Body of pancreas (tissue), 4 donors: ENCODE measurements at regions not wholly inside any gene's neighbourhood (a gene's known extent, or its start where the extent isn't known, plus 50 kb on each side); places are given as distances from the start of the nearest gene placed in this dataset.

Experiments used
- ATAC-seq: fragments of 150-250 bp; one replicate; pipeline ENCODE4 v1.9.1; 2016
- DNase-seq, 4 donors: peaks; one replicate each; pipeline ENCODE4 v3.0.0-alpha.2; 2019
- H3K27ac ChIP-seq, 4 donors: fragments of 200-600 bp; sonication (generic); 1 replicate in 3 of 4; 2 replicates in 1 of 4; pipeline versions ENCODE4 v1.5.1 to v1.6.1; 2016 to 2019; ENCODE audit warnings: mild to moderate bottlenecking in 1 of 4, mixed read lengths in 1 of 4, moderate library complexity in 1 of 4
- H3K27me3 ChIP-seq, 2 donors: fragments of 200-600 bp; sonication (generic); one replicate each; pipeline ENCODE4 v1.6.0; 2016; ENCODE audit warnings: mild to moderate bottlenecking in 1 of 2
- H3K36me3 ChIP-seq, 2 donors: fragments of 200-600 bp; sonication (generic); replicated peaks in 1 of 2; 2 replicates each; pipeline ENCODE4 v1.5.1; 2016; ENCODE audit warnings: low read depth in 2 of 2; ENCODE audit not compliant: insufficient read depth in 1 of 2
- H3K4me1 ChIP-seq: fragments of 200-600 bp; sonication (generic); one replicate; pipeline ENCODE4 v1.6.0; 2016
- H3K4me3 ChIP-seq, 2 donors: fragments of 200-600 bp; sonication (generic); 1 replicate in 1 of 2; 2 replicates in 1 of 2; pipeline ENCODE4 v1.5.1; 2016 to 2019
- H3K9me3 ChIP-seq, 3 donors: fragments of 200-600 bp; sonication (generic); 1 replicate in 2 of 3; 2 replicates in 1 of 3; pipeline ENCODE4 v1.5.1; 2016
- POLR2A ChIP-seq, 3 donors: fragments of 450-650 bp; IDR thresholded peaks; one replicate each; pipeline ENCODE4 v1.6.1; 2016; ENCODE audit warnings: antibody characterized with exemption in 3 of 3, mild to moderate bottlenecking in 2 of 3
- WGBS, 2 donors: methylation state at CpG; one replicate each; pipeline ENCODE4 v1.1.5; 2017; 5-methylcytosine and 5-hydroxymethylcytosine counted together
- intact Hi-C: fragments of 100-400 bp; cut with DNase I; formaldehyde crosslinking; loops from one replicate; pipeline ENCODE4 v1.15.1; 2023
- TF ChIP-seq, protein P1 (sequence below), 7 experiments: fragments of 450-650 bp in 4 of 7; fragments of 200-600 bp in 3 of 7; sonication (generic) in 3 of 7; IDR thresholded peaks; one replicate each; pipeline ENCODE4 v1.5.1; 2016 to 2019; ENCODE audit warnings: antibody characterized with exemption in 7 of 7

DNA sequence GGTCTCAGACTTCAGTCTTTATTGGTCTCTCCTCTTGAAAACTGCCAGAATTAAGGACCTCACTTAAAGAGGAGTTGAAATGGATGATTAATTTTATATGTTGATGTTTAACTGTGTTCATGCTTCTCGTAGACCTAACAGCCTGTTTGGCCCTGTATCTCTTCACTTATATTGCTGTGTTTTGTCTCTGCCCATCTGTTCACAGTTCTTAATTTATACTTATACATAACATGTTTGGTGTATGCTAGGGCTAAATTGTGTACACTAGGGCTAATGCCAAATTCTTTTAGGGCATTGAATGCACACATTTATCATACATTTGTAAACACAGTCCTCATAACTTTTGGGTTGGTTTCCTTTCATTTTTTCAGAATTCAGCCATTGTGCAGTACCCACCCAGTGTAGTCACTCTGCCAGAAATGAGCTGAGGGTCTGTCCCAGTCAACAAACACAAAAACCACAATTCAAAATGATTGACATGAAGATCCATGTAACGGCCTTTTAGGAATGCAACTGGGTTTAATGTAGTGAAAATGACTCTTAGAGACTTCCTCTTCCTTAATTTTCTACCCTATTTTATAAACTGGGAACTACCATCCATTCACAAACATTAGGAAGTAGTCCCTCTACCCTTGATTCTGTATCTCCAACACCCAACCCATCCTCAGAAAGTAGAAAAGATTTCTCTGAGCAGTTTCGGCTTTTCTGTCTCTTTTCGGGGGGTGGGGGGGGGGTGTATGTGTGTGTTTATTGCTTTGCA is 668.8 kb upstream of the KLF4 start:
- WGBS, 2 donors, result 79 to 93% methylated on average over 4 of the region's 4 CpGs

DNA sequence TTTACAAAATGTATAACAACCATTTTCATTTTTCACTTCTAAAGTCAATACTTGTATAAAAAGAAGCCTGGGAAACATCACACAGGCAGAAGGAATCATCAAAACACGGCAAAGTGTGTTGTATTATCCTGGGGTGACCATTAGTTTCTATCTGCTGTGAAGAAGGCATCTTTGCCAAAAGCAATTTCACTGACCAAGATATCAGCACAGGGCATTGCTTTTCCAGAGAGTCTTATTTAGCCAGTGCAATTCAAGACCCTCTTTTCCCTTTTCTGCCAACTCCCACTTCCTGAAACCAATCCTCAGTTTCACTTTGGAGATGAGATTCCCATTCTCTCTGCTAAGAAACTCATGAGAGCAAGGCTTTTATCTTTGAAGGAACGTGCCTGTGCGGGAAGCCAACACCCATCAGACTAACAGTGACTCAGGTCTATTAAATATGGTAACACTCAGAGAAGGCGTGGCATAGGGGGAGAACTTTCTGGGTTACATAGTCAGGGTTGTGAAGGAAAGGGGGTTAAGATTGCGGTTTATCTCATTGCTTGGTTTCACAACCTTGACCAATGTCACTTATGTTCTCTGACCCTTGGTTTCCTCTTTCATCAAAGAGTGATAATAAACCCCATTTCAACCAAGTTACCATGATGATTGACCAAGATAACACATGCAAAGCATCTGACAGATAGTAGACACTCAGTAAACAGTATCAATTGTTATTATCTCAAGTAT is 666.9 kb upstream of the KLF4 start:
- DNase-seq (no peak), ATAC-seq (no peak)
- intact Hi-C loops, result no loop called here
- H3K9me3 ChIP-seq, result no peaks in the 10 kb centered on the region
- WGBS, 2 donors, result 50 to 57% methylated on average over 5 of the region's 5 CpGs
- H3K4me3 ChIP-seq, result no peak overlapping the region
- H3K4me1 ChIP-seq, result peaks cover 9% of the 10 kb centered on the region
- H3K27ac ChIP-seq, result no peak overlapping the region
- no peaks in the 10 kb centered on the region for H3K36me3 ChIP-seq
- TF ChIP-seq POLR2A (IDR thresholded peaks at IDR 0.05), result no peak
- TF ChIP-seq, protein P1, sequence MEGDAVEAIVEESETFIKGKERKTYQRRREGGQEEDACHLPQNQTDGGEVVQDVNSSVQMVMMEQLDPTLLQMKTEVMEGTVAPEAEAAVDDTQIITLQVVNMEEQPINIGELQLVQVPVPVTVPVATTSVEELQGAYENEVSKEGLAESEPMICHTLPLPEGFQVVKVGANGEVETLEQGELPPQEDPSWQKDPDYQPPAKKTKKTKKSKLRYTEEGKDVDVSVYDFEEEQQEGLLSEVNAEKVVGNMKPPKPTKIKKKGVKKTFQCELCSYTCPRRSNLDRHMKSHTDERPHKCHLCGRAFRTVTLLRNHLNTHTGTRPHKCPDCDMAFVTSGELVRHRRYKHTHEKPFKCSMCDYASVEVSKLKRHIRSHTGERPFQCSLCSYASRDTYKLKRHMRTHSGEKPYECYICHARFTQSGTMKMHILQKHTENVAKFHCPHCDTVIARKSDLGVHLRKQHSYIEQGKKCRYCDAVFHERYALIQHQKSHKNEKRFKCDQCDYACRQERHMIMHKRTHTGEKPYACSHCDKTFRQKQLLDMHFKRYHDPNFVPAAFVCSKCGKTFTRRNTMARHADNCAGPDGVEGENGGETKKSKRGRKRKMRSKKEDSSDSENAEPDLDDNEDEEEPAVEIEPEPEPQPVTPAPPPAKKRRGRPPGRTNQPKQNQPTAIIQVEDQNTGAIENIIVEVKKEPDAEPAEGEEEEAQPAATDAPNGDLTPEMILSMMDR (IDR thresholded peaks at IDR 0.05), result no peak
- no peaks in the 10 kb centered on the region for H3K27me3 ChIP-seq

More for the DNA sequence above, 668.8 kb upstream of the KLF4 start:
- no peaks in the 10 kb centered on the region for H3K27me3 ChIP-seq
- H3K27ac ChIP-seq, result no peak overlapping the region
- no peaks in the 10 kb centered on the region for H3K36me3 ChIP-seq
- H3K9me3 ChIP-seq, result no peaks in the 10 kb centered on the region
- no peak for TF ChIP-seq POLR2A (IDR thresholded peaks at IDR 0.05)
- TF ChIP-seq, protein P1 (IDR thresholded peaks at IDR 0.05), result no peak
- DNase-seq, result no peak
- no peak for ATAC-seq
- H3K4me1 ChIP-seq, result peaks cover 12% of the 10 kb centered on the region
- no peak overlapping the region for H3K4me3 ChIP-seq
- intact Hi-C loops, result no loop called here

DNA sequence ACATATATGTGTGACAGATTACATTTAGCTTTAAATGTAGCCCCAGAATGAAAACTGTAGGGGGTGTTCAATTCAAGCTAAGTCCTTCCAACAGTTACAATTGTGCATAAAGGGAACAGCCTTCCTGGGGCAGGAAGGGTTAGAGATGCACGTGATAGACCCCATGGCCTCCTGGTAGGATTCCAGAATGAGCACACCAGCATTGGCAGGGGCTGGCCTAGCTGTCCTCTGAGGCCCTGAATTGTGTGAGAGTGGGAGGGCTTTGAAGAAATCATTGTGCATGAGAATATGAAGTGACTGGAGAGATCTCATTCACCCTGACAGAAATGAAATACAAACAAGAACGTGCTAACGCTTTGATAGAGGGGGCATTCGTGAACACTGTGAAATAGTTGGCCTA is 663.8 kb upstream of the KLF4 start:
- no peaks in the 10 kb centered on the region for H3K9me3 ChIP-seq
- H3K27me3 ChIP-seq, result no peaks in the 10 kb centered on the region
- no peak for DNase-seq
- TF ChIP-seq POLR2A (IDR thresholded peaks at IDR 0.05), result no peak
- TF ChIP-seq, protein P1 (IDR thresholded peaks at IDR 0.05), result no peak
- 63 to 71% methylated on average over 4 of the region's 4 CpGs for WGBS, 2 donors
- H3K4me1 ChIP-seq, result no peaks in the 10 kb centered on the region
- no peak for ATAC-seq
- H3K27ac ChIP-seq, result no peak overlapping the region
- no peaks in the 10 kb centered on the region for H3K36me3 ChIP-seq
- intact Hi-C loops, result no loop called here
- H3K4me3 ChIP-seq, result no peak overlapping the region

DNA sequence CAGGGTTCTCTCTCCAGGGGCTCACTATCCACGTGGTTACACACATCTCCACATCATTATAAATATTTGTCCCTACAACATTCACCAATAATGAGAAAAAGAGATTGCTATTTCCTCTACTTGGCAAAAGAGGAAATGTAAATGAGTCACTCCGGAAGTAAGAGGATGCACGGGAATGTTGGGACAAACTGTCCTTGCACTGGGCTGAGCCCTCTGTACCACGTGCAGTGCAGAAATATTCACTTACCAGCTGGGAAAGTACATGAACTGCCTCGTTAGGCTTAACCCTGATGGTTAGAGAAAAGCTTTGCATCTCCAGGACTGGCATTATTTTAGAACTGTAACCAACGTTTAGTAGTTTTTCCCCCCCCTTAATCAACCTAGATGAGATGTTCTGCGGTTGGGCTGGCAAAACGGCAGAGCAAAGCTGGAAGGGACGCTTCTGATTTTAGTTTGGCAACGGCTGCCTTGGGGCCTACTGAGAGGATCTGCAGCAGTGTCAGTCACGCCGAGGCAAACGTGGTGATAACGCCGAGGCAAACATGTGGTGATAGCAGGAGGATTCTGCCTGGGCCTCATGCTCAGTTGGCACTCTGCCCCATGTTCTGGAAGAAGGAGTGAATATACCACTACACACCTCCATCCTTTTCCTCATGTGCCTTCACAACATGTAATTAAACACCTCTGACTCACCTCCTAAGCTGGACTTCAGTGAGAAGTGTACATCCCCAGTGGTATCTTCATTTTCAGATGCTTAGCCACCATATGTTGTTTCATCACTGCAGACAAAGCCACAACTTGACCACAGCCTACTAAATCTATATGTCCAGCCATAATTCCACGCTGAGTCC is 661.4 kb upstream of the KLF4 start:
- WGBS, 2 donors, result 44 to 58% methylated on average over 16 of the region's 16 CpGs
- no peak overlapping the region for H3K4me3 ChIP-seq
- H3K27ac ChIP-seq, result no peak overlapping the region
- H3K9me3 ChIP-seq, result no peaks in the 10 kb centered on the region
- intact Hi-C loops, result no loop called here
- DNase-seq (peak in 2 of 4 donors; percentile 13 to 30), ATAC-seq (peak; percentile 42)
- TF ChIP-seq POLR2A (IDR thresholded peaks at IDR 0.05), result no peak
- no peaks in the 10 kb centered on the region for H3K36me3 ChIP-seq
- H3K4me1 ChIP-seq, result no peaks in the 10 kb centered on the region
- H3K27me3 ChIP-seq, result no peaks in the 10 kb centered on the region

DNA sequence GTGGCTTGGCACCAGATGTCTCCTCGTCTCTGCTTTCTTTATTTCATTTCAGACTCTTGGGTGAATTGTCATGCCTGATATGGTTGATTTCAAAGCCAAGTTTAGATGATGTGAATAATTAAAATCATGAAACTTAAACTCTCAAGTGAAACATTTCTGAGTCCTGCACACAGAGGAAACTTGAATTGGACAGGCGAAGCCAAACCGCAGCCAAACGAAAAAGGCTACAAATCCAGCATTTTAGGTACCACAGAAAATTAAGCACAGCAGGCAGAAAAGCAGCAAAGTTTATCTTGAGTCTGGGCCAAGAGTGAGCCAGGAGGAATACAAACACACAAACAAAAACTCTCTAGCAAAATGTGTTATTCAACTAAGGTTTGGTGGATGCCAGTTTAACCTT is 659.8 kb upstream of the KLF4 start:
- H3K9me3 ChIP-seq, result no peaks in the 10 kb centered on the region
- no peaks in the 10 kb centered on the region for H3K27me3 ChIP-seq
- no peak for ATAC-seq
- no peak overlapping the region for H3K4me3 ChIP-seq
- no peak for DNase-seq
- H3K27ac ChIP-seq, result no peak overlapping the region
- H3K4me1 ChIP-seq, result no peaks in the 10 kb centered on the region
- H3K36me3 ChIP-seq, result no peaks in the 10 kb centered on the region
- intact Hi-C loops, result no loop called here
- TF ChIP-seq, protein P1 (IDR thresholded peaks at IDR 0.05), result no peak
- no peak for TF ChIP-seq POLR2A (IDR thresholded peaks at IDR 0.05)
- 76 to 82% methylated on average over 4 of the region's 4 CpGs for WGBS, 2 donors
